Ishikawa (cell line): ENCODE measurements at regions not wholly inside any gene's neighbourhood (a gene's known extent, or its start where the extent isn't known, plus 50 kb on each side); places are given as distances from the start of the nearest gene placed in this dataset.

ENCODE experiments used
- CREB1 ChIP-seq: IDR thresholded peaks from 2 replicates; pipeline ENCODE4 v1.6.1; 2012; ENCODE audit warnings: low read depth
- EP300 ChIP-seq: IDR thresholded peaks from 2 replicates; pipeline ENCODE4 v1.6.1; 2012; ENCODE audit warnings: borderline replicate concordance
- RAD21 ChIP-seq: IDR thresholded peaks from 2 replicates; pipeline ENCODE4 v1.6.1; 2012; ENCODE audit warnings: low read depth
- REST ChIP-seq: IDR thresholded peaks from 2 replicates; pipeline ENCODE4 v1.6.1; 2012; ENCODE audit warnings: low read depth, mild to moderate bottlenecking

GRCh38 chr3:117920253-117920898 lies 1114.3 kb downstream of the IGSF11 start:
- TF ChIP-seq EP300 (no peak), CREB1 (no peak), REST (no peak), RAD21 (no peak)
